Keratinocyte (primary cell): ENCODE measurements at regions not wholly inside any gene's neighbourhood (a gene's known extent, or its start where the extent isn't known, plus 50 kb on each side); places are given as distances from the start of the nearest gene placed in this dataset.

Experiments used
- DNase-seq: peaks from one replicate; pipeline ENCODE4 v3.0.0-alpha.2; 2011; ENCODE audit warnings: low read depth, missing footprints, low spot score
- FAIRE-seq: peaks from 2 replicates; lab custom pipeline; 2011; peaks lifted over from hg19 to GRCh38; lab: Jason Lieb, UNC
- H2AFZ ChIP-seq: 2 replicates; pipeline ENCODE4 v1.6.0; 2012; ENCODE audit warnings: low read length, control low read depth, inconsistent platforms; ENCODE audit not compliant: control insufficient read depth
- H3K27ac ChIP-seq: 2 replicates; pipeline ENCODE4 v1.5.1; 2011; ENCODE audit warnings: low read length; ENCODE audit not compliant: control insufficient read depth, insufficient read depth
- H3K27me3 ChIP-seq: 3 replicates; pipeline ENCODE4 v1.6.0; 2011; ENCODE audit warnings: low read length; ENCODE audit not compliant: control insufficient read depth, insufficient read depth; ENCODE audit errors: extremely low read depth
- H3K36me3 ChIP-seq, 2 experiments: 2 replicates in 1 of 2; 3 replicates in 1 of 2; pipeline ENCODE4 v1.5.1; 2011; ENCODE audit warnings: low read length in 2 of 2, mild to moderate bottlenecking in 1 of 2; ENCODE audit not compliant: control insufficient read depth in 2 of 2, insufficient read depth in 2 of 2; ENCODE audit errors: extremely low read depth in 1 of 2
- H3K4me1 ChIP-seq: 3 replicates; pipeline ENCODE4 v1.5.1; 2011; ENCODE audit warnings: low read length; ENCODE audit not compliant: control insufficient read depth, insufficient read depth; ENCODE audit errors: extremely low read depth
- H3K4me2 ChIP-seq: 3 replicates; pipeline ENCODE4 v1.6.0; 2011; ENCODE audit warnings: low read depth, low read length; ENCODE audit not compliant: control insufficient read depth, insufficient read depth; ENCODE audit errors: extremely low read depth
- H3K4me3 ChIP-seq, 3 experiments: fragments of 200-600 bp in 1 of 3; sonication (generic) in 1 of 3; 2 replicates in 2 of 3; 3 replicates in 1 of 3; pipeline ENCODE4 v1.5.1; 2011 to 2016; ENCODE audit warnings: low read length in 3 of 3, mild to moderate bottlenecking in 3 of 3, control low read depth in 2 of 3, inconsistent platforms in 1 of 3, low read depth in 1 of 3, mixed read lengths in 1 of 3, mixed run types in 1 of 3, moderate library complexity in 1 of 3; ENCODE audit not compliant: control insufficient read depth in 2 of 3, insufficient read depth in 2 of 3; ENCODE audit errors: extremely low read depth in 1 of 3
- H3K79me2 ChIP-seq: 2 replicates; pipeline ENCODE4 v1.6.0; 2012; ENCODE audit warnings: low read length; ENCODE audit not compliant: control insufficient read depth, insufficient read depth
- H3K9ac ChIP-seq: 3 replicates; pipeline ENCODE4 v1.6.0; 2011; ENCODE audit warnings: low read length; ENCODE audit not compliant: control insufficient read depth, insufficient read depth; ENCODE audit errors: extremely low read depth
- H3K9me1 ChIP-seq: 3 replicates; pipeline ENCODE4 v1.6.0; 2011; ENCODE audit warnings: low read length; ENCODE audit not compliant: control insufficient read depth, insufficient read depth; ENCODE audit errors: extremely low read depth
- H3K9me3 ChIP-seq: 2 replicates; pipeline ENCODE4 v1.5.1; 2012; ENCODE audit warnings: low read depth, low read length; ENCODE audit not compliant: control insufficient read depth
- H4K20me1 ChIP-seq: 3 replicates; pipeline ENCODE4 v1.6.0; 2011; ENCODE audit warnings: low read length; ENCODE audit not compliant: control insufficient read depth, insufficient read depth; ENCODE audit errors: extremely low read depth
- EZH2 ChIP-seq: IDR thresholded peaks from one replicate; pipeline ENCODE4 v1.6.1; 2012; ENCODE audit warnings: inconsistent platforms, mild to moderate bottlenecking, low read length, moderate library complexity
- dilution Hi-C: fragments of 300-500 bp; cut with MboI; formaldehyde crosslinking; loops from one replicate; pipeline ENCODE4 v1.7.0; 2020; ENCODE audit warnings: low sequenced_read_pairs; ENCODE audit not compliant: extremely low pct_ligation_motif_present
- TF ChIP-seq, protein P1 (sequence below), 3 experiments: IDR thresholded peaks in 1 of 3; conservative IDR thresholded peaks in 1 of 3; optimal IDR thresholded peaks in 1 of 3; 2 replicates in 2 of 3; 3 replicates in 1 of 3; pipeline versions ENCODE3 to v1.5.1; 2011; ENCODE audit warnings: low read length in 3 of 3, mild to moderate bottlenecking in 3 of 3, moderate library complexity in 2 of 3, control low read depth in 1 of 3, inconsistent platforms in 1 of 3; ENCODE audit not compliant: insufficient read depth in 2 of 3; ENCODE audit errors: extremely low read depth in 1 of 3

DNA sequence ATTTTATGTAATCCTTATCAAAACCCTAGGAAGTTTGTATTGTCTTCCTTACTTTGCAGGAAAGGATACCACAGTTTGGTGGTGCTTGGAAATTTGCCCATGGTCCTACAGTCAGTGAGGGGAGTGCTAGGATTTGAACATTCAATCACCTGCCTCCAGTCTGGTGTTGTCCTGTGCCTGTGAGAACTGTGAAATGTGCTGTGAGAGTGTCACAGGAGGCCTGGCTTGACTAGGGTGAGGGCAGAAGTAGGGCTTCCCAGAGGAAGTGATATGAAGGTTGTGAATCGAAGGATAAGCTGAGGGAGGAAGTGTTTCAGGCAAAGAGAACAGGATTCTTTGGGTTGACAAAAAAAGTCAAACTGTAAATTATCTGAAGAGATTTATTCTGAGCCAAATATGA lies 424.4 kb downstream of the TMEM135 start:
- no peak overlapping the region for H3K9ac ChIP-seq
- H3K9me3 ChIP-seq: no peaks in the 10 kb centered on the region
- H3K4me1 ChIP-seq: no peaks in the 10 kb centered on the region
- dilution Hi-C loops: no loop called here
- no peaks in the 10 kb centered on the region for H4K20me1 ChIP-seq
- H3K79me2 ChIP-seq: no peaks in the 10 kb centered on the region
- H3K9me1 ChIP-seq: no peaks in the 10 kb centered on the region
- no peaks in the 10 kb centered on the region for H3K36me3 ChIP-seq
- H3K27ac ChIP-seq: no peak overlapping the region
- no peak for TF ChIP-seq EZH2
- TF ChIP-seq, protein P1, sequence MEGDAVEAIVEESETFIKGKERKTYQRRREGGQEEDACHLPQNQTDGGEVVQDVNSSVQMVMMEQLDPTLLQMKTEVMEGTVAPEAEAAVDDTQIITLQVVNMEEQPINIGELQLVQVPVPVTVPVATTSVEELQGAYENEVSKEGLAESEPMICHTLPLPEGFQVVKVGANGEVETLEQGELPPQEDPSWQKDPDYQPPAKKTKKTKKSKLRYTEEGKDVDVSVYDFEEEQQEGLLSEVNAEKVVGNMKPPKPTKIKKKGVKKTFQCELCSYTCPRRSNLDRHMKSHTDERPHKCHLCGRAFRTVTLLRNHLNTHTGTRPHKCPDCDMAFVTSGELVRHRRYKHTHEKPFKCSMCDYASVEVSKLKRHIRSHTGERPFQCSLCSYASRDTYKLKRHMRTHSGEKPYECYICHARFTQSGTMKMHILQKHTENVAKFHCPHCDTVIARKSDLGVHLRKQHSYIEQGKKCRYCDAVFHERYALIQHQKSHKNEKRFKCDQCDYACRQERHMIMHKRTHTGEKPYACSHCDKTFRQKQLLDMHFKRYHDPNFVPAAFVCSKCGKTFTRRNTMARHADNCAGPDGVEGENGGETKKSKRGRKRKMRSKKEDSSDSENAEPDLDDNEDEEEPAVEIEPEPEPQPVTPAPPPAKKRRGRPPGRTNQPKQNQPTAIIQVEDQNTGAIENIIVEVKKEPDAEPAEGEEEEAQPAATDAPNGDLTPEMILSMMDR (optimal IDR thresholded peaks at IDR 0.05 in 1 of 3, IDR thresholded peaks at IDR 0.05 in 1 of 3, conservative IDR thresholded peaks at IDR 0.05 in 1 of 3; ENCODE audit: extremely low read depth in 1 of 3, insufficient read depth in 2 of 3, low read length in 3 of 3): no peak
- H2AFZ ChIP-seq: no peak overlapping the region
- DNase-seq (no peak), FAIRE-seq (no peak)
- H3K4me3 ChIP-seq: no peak overlapping the region
- H3K27me3 ChIP-seq: no peaks in the 10 kb centered on the region
- H3K4me2 ChIP-seq: no peak overlapping the region

- H3K27me3 ChIP-seq: no peaks in the 10 kb centered on the region
- H3K4me1 ChIP-seq: no peaks in the 10 kb centered on the region
- DNase-seq: no peak
- no peaks in the 10 kb centered on the region for H4K20me1 ChIP-seq
- dilution Hi-C loops: no loop called here
- no peaks in the 10 kb centered on the region for H3K36me3 ChIP-seq
- H3K4me2 ChIP-seq: no peak overlapping the region
- H3K9me1 ChIP-seq: no peaks in the 10 kb centered on the region
- H3K4me3 ChIP-seq: no peak overlapping the region
- TF ChIP-seq, protein P1 (optimal IDR thresholded peaks at IDR 0.05 in 1 of 3, IDR thresholded peaks at IDR 0.05 in 1 of 3, conservative IDR thresholded peaks at IDR 0.05 in 1 of 3; ENCODE audit: extremely low read depth in 1 of 3, insufficient read depth in 2 of 3, low read length in 3 of 3): no peak
- no peak for TF ChIP-seq EZH2
- H2AFZ ChIP-seq: no peak overlapping the region
- no peak overlapping the region for H3K27ac ChIP-seq
- H3K9ac ChIP-seq: no peak overlapping the region
- H3K9me3 ChIP-seq: no peaks in the 10 kb centered on the region
- no peak for FAIRE-seq
- H3K79me2 ChIP-seq: no peaks in the 10 kb centered on the region
Measured at GRCh38 chr11:87460842-87461637, 423.3 kb downstream of the TMEM135 start.
